Gastrocnemius medialis (tissue), 4 donors: ENCODE measurements at regions not wholly inside any gene's neighbourhood (a gene's known extent, or its start where the extent isn't known, plus 50 kb on each side); places are given as distances from the start of the nearest gene placed in this dataset.

Experiments used
- ATAC-seq, 2 donors: fragments of 150-250 bp; one replicate each; pipeline ENCODE4 v1.9.1; 2016
- DNase-seq, 2 donors: peaks; one replicate each; pipeline ENCODE4 v3.0.0-alpha.2; 2019
- H3K27ac ChIP-seq, 4 donors: fragments of 200-600 bp; sonication (generic); 1 replicate in 1 of 4; 2 replicates in 3 of 4; pipeline ENCODE4 v1.5.1; 2016 to 2018; ENCODE audit warnings: mild to moderate bottlenecking in 2 of 4, moderate library complexity in 1 of 4
- H3K27me3 ChIP-seq, 3 donors: fragments of 200-600 bp; sonication (generic) in 2 of 3; 1 replicate in 1 of 3; 2 replicates in 2 of 3; pipeline versions ENCODE4 v1.5.1 to v1.6.0; 2016 to 2019; ENCODE audit warnings: mild to moderate bottlenecking in 1 of 3, moderate library complexity in 1 of 3
- H3K36me3 ChIP-seq, 2 donors: fragments of 200-600 bp; sonication (generic) in 1 of 2; one replicate each; pipeline ENCODE4 v1.5.1; 2017 to 2018
- H3K4me1 ChIP-seq, 2 donors: fragments of 200-600 bp; sonication (generic) in 1 of 2; one replicate each; pipeline ENCODE4 v1.5.1; 2016 to 2017; ENCODE audit warnings: mild to moderate bottlenecking in 2 of 2
- H3K4me3 ChIP-seq, 4 donors: fragments of 200-600 bp; sonication (generic) in 3 of 4; 1 replicate in 1 of 4; 2 replicates in 3 of 4; pipeline ENCODE4 v1.5.1; 2016 to 2019; ENCODE audit warnings: mild to moderate bottlenecking in 2 of 4
- H3K9me3 ChIP-seq, 3 donors: fragments of 200-600 bp; sonication (generic) in 2 of 3; 1 replicate in 1 of 3; 2 replicates in 2 of 3; pipeline ENCODE4 v1.5.1; 2016 to 2019
- CTCF ChIP-seq, 5 experiments: fragments of 450-650 bp in 3 of 5; fragments of 200-600 bp in 2 of 5; sonication (generic) in 2 of 5; IDR thresholded peaks in 4 of 5; conservative IDR thresholded peaks in 1 of 5; 1 replicate in 4 of 5; 2 replicates in 1 of 5; pipeline ENCODE4 v1.5.1; 2016 to 2019; ENCODE audit warnings: antibody characterized with exemption in 5 of 5, mild to moderate bottlenecking in 3 of 5, moderate library complexity in 3 of 5
- POLR2A ChIP-seq, 2 donors: fragments of 450-650 bp; IDR thresholded peaks; one replicate each; pipeline ENCODE4 v1.6.1; 2017; ENCODE audit warnings: antibody characterized with exemption in 2 of 2, mild to moderate bottlenecking in 2 of 2, moderate library complexity in 2 of 2
- in situ Hi-C, 4 donors: fragments of 200-750 bp; cut with MboI; loops; one replicate each; pipeline versions ENCODE4 v1.15.0 to v1.8.0; 2017; ENCODE audit warnings: low sequenced_read_pairs in 4 of 4
- intact Hi-C: fragments of 100-400 bp; cut with DNase I; formaldehyde crosslinking; loops from one replicate; pipeline ENCODE4 v1.15.1; 2023; ENCODE audit warnings: low total_unique reads

GRCh38 chr4:187215438-187215837 is 491.8 kb upstream of the FAT1 start:
- Histone ChIP-seq H3K27me3 (no peaks in the 10 kb centered on the region), H3K4me3 (no peak overlapping the region), H3K9me3 (no peaks in the 10 kb centered on the region), H3K36me3 (no peaks in the 10 kb centered on the region), H3K27ac (no peak overlapping the region), H3K4me1 (no peaks in the 10 kb centered on the region)
- TF ChIP-seq CTCF (IDR thresholded peaks at IDR 0.05 in 4 of 5, conservative IDR thresholded peaks at IDR 0.05 in 1 of 5), result no peak
- no peak for TF ChIP-seq POLR2A (IDR thresholded peaks at IDR 0.05)
- DNase-seq (no peak), ATAC-seq (no peak)
- in situ Hi-C loops (no loop called here), intact Hi-C loops (no loop called here)

GRCh38 chr4:187218705-187219245 is 495.1 kb upstream of the FAT1 start:
- no peak overlapping the region for H3K4me3 ChIP-seq
- no peaks in the 10 kb centered on the region for H3K4me1 ChIP-seq
- intact Hi-C loops (no loop called here), in situ Hi-C loops (no loop called here)
- no peaks in the 10 kb centered on the region for H3K9me3 ChIP-seq
- no peak for DNase-seq
- no peaks in the 10 kb centered on the region for H3K36me3 ChIP-seq
- H3K27ac ChIP-seq, result no peak overlapping the region
- no peaks in the 10 kb centered on the region for H3K27me3 ChIP-seq
- ATAC-seq, result no peak
- TF ChIP-seq POLR2A (IDR thresholded peaks at IDR 0.05), result no peak
- TF ChIP-seq CTCF (IDR thresholded peaks at IDR 0.05 in 4 of 5, conservative IDR thresholded peaks at IDR 0.05 in 1 of 5), result no peak

- Histone ChIP-seq H3K27ac (no peak overlapping the region), H3K4me3 (no peak overlapping the region), H3K9me3 (no peaks in the 10 kb centered on the region), H3K27me3 (no peaks in the 10 kb centered on the region), H3K36me3 (no peaks in the 10 kb centered on the region), H3K4me1 (no peaks in the 10 kb centered on the region)
- ATAC-seq, result no peak
- in situ Hi-C loops (no loop called here), intact Hi-C loops (no loop called here)
- TF ChIP-seq CTCF (IDR thresholded peaks at IDR 0.05 in 4 of 5, conservative IDR thresholded peaks at IDR 0.05 in 1 of 5) (no peak), POLR2A (IDR thresholded peaks at IDR 0.05) (no peak)
- no peak for DNase-seq
These were observed 500.9 kb upstream of the FAT1 start for GRCh38 chr4:187224560-187224959.

- TF ChIP-seq POLR2A (IDR thresholded peaks at IDR 0.05) (no peak), CTCF (IDR thresholded peaks at IDR 0.05 in 4 of 5, conservative IDR thresholded peaks at IDR 0.05 in 1 of 5) (no peak)
- in situ Hi-C loops (no loop called here), intact Hi-C loops (no loop called here)
- no peak for ATAC-seq
- H3K27ac ChIP-seq, result no peak overlapping the region
- H3K27me3 ChIP-seq, result no peaks in the 10 kb centered on the region
- no peaks in the 10 kb centered on the region for H3K4me1 ChIP-seq
- no peaks in the 10 kb centered on the region for H3K9me3 ChIP-seq
- no peaks in the 10 kb centered on the region for H3K36me3 ChIP-seq
- H3K4me3 ChIP-seq, result no peak overlapping the region
- DNase-seq, result no peak
These were observed 504.4 kb upstream of the FAT1 start for GRCh38 chr4:187227907-187228704.
